ENCODE measurements at regions not wholly inside any gene's neighbourhood (a gene's known extent, or its start where the extent isn't known, plus 50 kb on each side); places are given as distances from the start of the nearest gene placed in this dataset.

- H3K4me2 ChIP-seq (ENCODE audit: low read depth, low read length) = no peak overlapping the region
- no peaks in the 10 kb centered on the region for H3K9me1 ChIP-seq (ENCODE audit: insufficient read depth, low read length)
- H2AFZ ChIP-seq (replicated peaks; ENCODE audit: low read length, poor library complexity) = no peak overlapping the region
- no peak overlapping the region for H3K56ac ChIP-seq (ENCODE audit: extremely low read depth, insufficient read depth, low read length)
- H2BK5ac ChIP-seq (ENCODE audit: low read depth, low read length, poor library complexity, severe bottlenecking) = no peak overlapping the region
- TF ChIP-seq RAD21 (IDR thresholded peaks at IDR 0.05; ENCODE audit: low read length) (no peak), MXI1 (IDR thresholded peaks at IDR 0.05; ENCODE audit: borderline replicate concordance, low read depth, low read length) (no peak), BHLHE40 (IDR thresholded peaks at IDR 0.05; ENCODE audit: low read depth, low read length) (no peak), POLR2A (IDR thresholded peaks at IDR 0.05; ENCODE audit: low read depth, low read length) (no peak)
- no peak overlapping the region for H2AK5ac ChIP-seq (ENCODE audit: low read depth, low read length)
- H3K18ac ChIP-seq (ENCODE audit: low read depth, low read length) = no peak overlapping the region
- no peaks in the 10 kb centered on the region for H4K20me1 ChIP-seq (ENCODE audit: insufficient read depth, low read length)
- WGBS, 2 experiments (ENCODE audit: extremely low coverage in 2 of 2, insufficient read length in 1 of 2) = no CpG with 5 or more reads among the region's 5 CpGs
- H2BK20ac ChIP-seq (ENCODE audit: low read depth, low read length) = no peak overlapping the region
- no peak overlapping the region for H4K8ac ChIP-seq (ENCODE audit: low read depth in 2 of 2, low read length in 2 of 2)
- H3K23ac ChIP-seq (ENCODE audit: low read depth, low read length) = no peak overlapping the region
- DNase-seq (no peak), ATAC-seq (ENCODE audit: low read depth) (no peak)
- no peak overlapping the region for H3K14ac ChIP-seq (replicated peaks; ENCODE audit: low read depth, low read length)
- POLR2A ChIA-PET (ENCODE audit: unreplicated experiment) = no interaction called here
- no peak overlapping the region for H3K27ac ChIP-seq (ENCODE audit: insufficient read depth, low read length)
- no peak overlapping the region for H3K9ac ChIP-seq (ENCODE audit: low read depth, low read length)
- H3K36me3 ChIP-seq (ENCODE audit: control insufficient read depth, insufficient read depth, low read length) = no peaks in the 10 kb centered on the region
- H3K27me3 ChIP-seq (ENCODE audit: control insufficient read depth, insufficient read depth, low read length) = peaks cover 47% of the 10 kb centered on the region
- no peak overlapping the region for H2AK9ac ChIP-seq (replicated peaks; ENCODE audit: low read depth, low read length, poor library complexity)
- no TSS peak for BruUV-seq (replicated peaks)
- dilution Hi-C loops (cut with HindIII; ENCODE audit: low sequenced_read_pairs, unreplicated experiment) (no loop called here), intact Hi-C loops (cut with micrococcal nuclease) (no loop called here), in situ Hi-C loops (cut with MboI; ENCODE audit: low sequenced_read_pairs) (no loop called here)
- CTCF ChIA-PET = no interaction called here
- no peak overlapping the region for H2BK120ac ChIP-seq (ENCODE audit: low read depth, low read length)
- H4K5ac ChIP-seq (ENCODE audit: low read depth, low read length) = no peak overlapping the region
- no peak overlapping the region for H2BK15ac ChIP-seq (ENCODE audit: low read depth, low read length)
- no peak overlapping the region for H3K4ac ChIP-seq (ENCODE audit: low read depth, low read length)
- H3K79me1 ChIP-seq (ENCODE audit: low read depth in 1 of 2, low read length in 2 of 2) = no peaks in the 10 kb centered on the region
- H3K4me3 ChIP-seq (ENCODE audit: insufficient read depth, low read depth, low read length) = no peak overlapping the region
- H4K91ac ChIP-seq (ENCODE audit: insufficient read depth, low read depth, low read length) = no peak overlapping the region
- H3K9me3 ChIP-seq (ENCODE audit: control insufficient read depth, insufficient read depth, low read length) = no peaks in the 10 kb centered on the region
- no peaks in the 10 kb centered on the region for H3K4me1 ChIP-seq (ENCODE audit: control insufficient read depth, insufficient read depth, low read length)
These were observed 94.4 kb downstream of the DAD1 start for GRCh38 chr14:22494486-22495135.

Data from IMR-90 (cell line).